GM10248 (cell line): ENCODE measurements at regions not wholly inside any gene's neighbourhood (a gene's known extent, or its start where the extent isn't known, plus 50 kb on each side); places are given as distances from the start of the nearest gene placed in this dataset.

ENCODE experiments used
- CTCF ChIA-PET: fragments of 300-600 bp; sonication (Branson Sonifier 250); formaldehyde crosslinking; extraction: SDS; loops from one replicate; lab custom pipeline; 2021; ENCODE audit warnings: antibody characterized with exemption; lab: Yijun Ruan, JAX
- POLR2A ChIA-PET: fragments of 350-650 bp; sonication (Branson Sonifier 250); formaldehyde crosslinking; extraction: SDS; loops from one replicate; lab custom pipeline; 2020; ENCODE audit warnings: antibody characterized with exemption; lab: Yijun Ruan, JAX
- DNase-seq: peaks from one replicate; pipeline ENCODE4 v3.0.0; 2012; ENCODE audit errors: extremely low spot score
- TF ChIP-seq, protein P1 (sequence below): IDR thresholded peaks from 2 replicates; pipeline ENCODE4 v1.5.1; 2012; ENCODE audit warnings: mild to moderate bottlenecking, low read depth; ENCODE audit errors: extremely low read depth, missing control alignments, control extremely low read depth

DNA sequence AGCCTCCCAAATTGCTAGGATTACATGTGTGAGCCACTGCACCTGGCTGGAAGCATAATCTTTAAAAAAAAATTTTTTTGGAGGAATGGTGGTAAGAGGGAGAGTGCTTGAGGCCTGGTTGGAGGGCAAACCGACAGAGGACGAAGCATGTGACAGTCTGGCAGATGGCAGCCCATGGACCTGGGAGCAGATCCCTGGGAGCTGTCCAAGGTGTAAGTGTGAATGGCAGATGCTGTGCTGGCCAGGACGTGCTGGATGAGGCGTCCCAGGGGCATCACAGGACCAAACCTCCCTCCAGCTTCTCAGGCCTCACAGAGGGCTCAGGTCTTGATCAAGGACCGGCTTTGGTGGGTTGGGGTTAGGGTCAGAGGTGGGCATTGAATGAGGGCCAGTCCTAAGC is 128.4 kb upstream of the NCOR2 start:
- POLR2A ChIA-PET: no interaction called here
- no peak for DNase-seq
- CTCF ChIA-PET: interaction anchor here (1.1 kb wide), 1 partner anchor 14 kb away, joined by 4 read pairs; no protein-coding TSS in a partner anchor

DNA sequence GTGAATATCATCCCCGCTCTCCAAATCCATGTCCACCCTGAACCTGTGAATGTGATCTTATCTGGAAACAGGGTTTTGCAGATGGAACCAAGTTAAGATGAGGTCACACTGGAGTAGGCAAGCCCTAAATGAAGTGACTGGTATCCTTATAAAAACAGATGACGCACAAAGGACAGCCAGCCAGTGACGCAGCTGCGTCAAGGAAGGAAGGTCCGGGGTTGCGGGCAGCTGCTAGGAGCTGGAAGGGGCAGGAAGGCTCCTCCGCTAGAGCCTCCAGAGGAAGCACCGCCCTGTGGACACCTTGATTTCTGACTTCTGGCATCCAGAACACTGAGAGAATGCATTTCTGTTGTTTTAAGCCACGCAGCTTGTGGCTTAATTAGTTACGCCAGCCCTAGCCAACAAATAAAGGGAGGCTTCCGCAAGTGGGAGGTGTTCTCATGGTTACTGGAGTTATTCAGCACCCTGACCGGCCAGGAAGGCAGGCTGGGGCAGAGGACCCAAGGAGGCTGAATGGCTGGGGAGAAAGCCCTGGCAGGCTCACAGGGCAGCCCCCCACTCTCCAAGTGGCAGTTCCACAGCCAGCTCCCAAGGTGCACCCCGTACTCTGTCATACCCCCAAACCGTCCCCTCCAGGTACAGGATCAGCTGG is 127.6 kb upstream of the NCOR2 start:
- no peak for DNase-seq

More for the DNA sequence above, 128.4 kb upstream of the NCOR2 start:
- TF ChIP-seq, protein P1, sequence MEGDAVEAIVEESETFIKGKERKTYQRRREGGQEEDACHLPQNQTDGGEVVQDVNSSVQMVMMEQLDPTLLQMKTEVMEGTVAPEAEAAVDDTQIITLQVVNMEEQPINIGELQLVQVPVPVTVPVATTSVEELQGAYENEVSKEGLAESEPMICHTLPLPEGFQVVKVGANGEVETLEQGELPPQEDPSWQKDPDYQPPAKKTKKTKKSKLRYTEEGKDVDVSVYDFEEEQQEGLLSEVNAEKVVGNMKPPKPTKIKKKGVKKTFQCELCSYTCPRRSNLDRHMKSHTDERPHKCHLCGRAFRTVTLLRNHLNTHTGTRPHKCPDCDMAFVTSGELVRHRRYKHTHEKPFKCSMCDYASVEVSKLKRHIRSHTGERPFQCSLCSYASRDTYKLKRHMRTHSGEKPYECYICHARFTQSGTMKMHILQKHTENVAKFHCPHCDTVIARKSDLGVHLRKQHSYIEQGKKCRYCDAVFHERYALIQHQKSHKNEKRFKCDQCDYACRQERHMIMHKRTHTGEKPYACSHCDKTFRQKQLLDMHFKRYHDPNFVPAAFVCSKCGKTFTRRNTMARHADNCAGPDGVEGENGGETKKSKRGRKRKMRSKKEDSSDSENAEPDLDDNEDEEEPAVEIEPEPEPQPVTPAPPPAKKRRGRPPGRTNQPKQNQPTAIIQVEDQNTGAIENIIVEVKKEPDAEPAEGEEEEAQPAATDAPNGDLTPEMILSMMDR: no peak

DNA sequence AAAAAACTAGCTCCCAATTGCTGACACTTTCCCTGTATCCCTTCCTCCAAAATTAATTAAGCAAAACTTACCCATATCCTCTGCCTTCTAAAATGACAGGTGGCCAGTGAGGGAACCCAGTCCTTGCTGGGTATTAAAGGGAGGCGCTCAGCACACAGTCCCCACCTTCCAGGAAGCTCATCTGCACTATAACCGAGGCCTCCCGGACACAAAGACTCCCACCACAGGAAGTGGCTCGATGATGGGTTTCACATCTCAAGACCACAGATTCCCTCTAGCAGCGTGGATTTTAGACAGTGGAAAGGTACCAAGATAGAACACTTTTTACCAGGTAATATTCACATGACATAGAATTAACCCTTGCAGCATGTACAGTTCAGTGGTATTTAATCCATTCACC is 126.8 kb upstream of the NCOR2 start:
- ChIA-PET CTCF (interaction anchor here (1.0 to 2.8 kb wide), 2 partner anchors 12 to 14 kb away, joined by 3 to 7 read pairs; no protein-coding TSS in a partner anchor), POLR2A (no interaction called here)
- DNase-seq: no peak
- TF ChIP-seq, protein P1: no peak

More for the DNA sequence above, 127.6 kb upstream of the NCOR2 start:
- CTCF ChIA-PET: interaction anchor here (2.8 kb wide), 1 partner anchor 12 kb away, joined by 7 read pairs; no protein-coding TSS in a partner anchor
- TF ChIP-seq, protein P1: no peak
- POLR2A ChIA-PET: no interaction called here

DNA sequence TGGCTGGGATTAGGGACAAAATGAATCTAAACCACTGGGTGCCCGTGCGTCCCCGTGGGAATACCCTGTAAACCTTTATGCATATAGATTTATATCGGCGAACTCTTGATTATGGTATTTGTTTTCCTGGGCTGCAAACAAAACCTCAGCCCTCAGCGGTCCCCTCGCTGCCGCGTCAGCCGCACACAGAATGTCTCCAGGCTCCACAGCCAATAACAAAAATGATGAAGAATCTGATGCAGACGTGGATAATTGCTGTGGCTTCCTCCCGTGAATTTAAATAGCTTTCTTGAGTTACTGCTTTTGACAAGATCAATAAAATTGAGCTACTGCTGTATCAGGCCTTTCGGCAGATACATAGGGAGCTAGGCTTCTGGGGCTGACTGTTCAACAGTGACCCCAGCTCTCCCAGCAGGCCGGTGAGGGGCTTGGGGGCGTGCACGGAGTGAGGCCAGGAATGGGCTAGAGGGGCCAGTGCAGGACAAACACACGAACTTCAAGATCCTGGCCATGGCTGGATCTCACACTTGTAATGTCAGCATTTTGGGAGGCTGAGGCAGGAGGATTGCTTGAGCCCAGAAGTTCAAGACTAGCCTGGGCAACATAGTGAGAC is 125.8 kb upstream of the NCOR2 start:
- TF ChIP-seq, protein P1: no peak
- CTCF ChIA-PET: interaction anchor here (1.0 to 2.8 kb wide), 2 partner anchors 11 to 13 kb away, joined by 3 to 7 read pairs; no protein-coding TSS in a partner anchor
- no peak for DNase-seq
- POLR2A ChIA-PET: no interaction called here

DNA sequence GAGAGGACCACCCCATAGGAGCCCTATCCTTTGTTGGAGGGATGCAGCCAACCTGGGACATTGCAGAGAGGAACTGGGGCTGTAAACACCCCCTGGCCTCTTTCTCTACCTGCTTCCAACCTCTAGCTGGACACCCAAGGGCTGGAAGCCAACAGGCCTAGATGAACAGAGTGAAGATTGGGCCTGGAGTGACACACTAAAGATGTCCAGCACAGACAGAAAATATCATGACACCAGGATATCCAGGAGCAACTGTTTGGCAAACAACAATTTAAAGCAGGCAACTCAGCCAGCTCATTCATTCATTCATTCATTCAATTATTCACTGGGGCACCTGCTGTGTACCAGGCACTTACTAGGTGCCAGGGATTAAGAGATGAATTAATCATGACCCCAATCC is 125.0 kb upstream of the NCOR2 start:
- TF ChIP-seq, protein P1: no peak
- CTCF ChIA-PET: interaction anchor here (2.8 kb wide), 1 partner anchor 10 kb away, joined by 7 read pairs; no protein-coding TSS in a partner anchor
- POLR2A ChIA-PET: no interaction called here
- DNase-seq: no peak

DNA sequence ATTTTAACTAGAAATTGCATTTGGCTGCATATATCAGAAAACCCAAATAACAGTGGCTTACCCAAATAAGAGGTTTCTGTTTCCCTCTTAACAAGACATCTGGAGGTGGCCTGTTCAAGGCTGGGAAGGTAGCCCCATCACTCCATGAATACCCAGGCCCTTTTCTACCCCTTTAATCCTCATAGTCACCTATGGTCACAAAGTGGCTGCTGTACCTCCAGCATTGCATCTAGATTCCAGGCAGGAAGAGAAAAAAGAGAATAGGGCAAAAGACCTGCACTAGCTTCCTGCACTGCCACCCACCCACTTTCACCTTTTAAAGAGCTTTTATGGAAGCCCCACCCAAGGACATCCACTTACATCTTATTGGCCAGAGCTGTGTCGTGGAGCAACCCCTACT is 124.0 kb upstream of the NCOR2 start:
- CTCF ChIA-PET: no interaction called here
- POLR2A ChIA-PET: no interaction called here
- TF ChIP-seq, protein P1: no peak
- DNase-seq: no peak
